HG02870 (cell line): ENCODE measurements at regions not wholly inside any gene's neighbourhood (a gene's known extent, or its start where the extent isn't known, plus 50 kb on each side); places are given as distances from the start of the nearest gene placed in this dataset.
"Not testable (repeated sequence)": the region's sequence is repeated elsewhere in the genome, so short reads cannot be mapped to it uniquely, and the experiment has no call there.

Experiments
- ATAC-seq: cut with Tn5 transposase; IDR thresholded peaks from one replicate; pipeline ENCODE4 v1.9.1; 2021; ENCODE audit warnings: mild to moderate bottlenecking, moderate library complexity; ENCODE audit not compliant: unreplicated experiment

DNA sequence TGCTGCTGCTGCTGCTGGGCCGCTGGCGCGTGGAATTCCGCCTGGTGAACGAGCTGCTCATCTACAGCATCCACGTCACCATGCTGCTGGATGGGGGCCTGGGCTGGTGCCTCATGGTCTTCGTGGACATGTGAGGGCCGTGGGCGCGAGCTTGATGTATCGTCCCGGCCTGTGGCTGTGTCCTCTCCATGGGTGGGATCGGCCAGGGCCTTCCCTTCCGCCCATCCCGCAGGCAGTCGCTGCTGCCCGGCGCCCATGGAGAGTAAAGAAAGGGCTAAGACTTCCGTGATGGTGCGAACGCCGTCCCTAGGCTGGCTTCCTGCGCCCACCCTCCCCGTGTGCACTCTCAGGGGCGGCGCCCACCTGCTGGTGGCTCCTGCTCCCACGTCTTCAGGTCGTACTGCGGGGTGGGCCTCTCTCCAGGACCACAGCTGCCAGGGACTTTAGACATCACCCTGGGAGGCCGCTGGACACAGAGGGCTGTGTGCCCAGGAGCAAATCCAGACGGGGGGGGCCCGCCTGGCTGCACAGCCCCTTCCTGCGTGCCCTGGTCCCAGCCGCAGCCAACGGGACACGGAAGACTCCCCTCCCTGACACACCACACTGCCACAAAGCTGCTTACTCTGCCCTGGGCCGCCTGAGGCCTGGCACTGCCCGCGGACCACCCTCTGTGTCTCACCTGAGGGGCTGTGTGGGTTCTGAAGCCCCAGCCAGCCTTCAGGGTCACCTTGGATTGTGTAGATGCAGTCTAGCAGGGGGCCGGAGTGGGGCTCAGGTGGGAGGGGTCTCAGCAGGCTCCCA lies 167.5 kb downstream of the SEPTIN7 start:
- no peak for ATAC-seq

DNA sequence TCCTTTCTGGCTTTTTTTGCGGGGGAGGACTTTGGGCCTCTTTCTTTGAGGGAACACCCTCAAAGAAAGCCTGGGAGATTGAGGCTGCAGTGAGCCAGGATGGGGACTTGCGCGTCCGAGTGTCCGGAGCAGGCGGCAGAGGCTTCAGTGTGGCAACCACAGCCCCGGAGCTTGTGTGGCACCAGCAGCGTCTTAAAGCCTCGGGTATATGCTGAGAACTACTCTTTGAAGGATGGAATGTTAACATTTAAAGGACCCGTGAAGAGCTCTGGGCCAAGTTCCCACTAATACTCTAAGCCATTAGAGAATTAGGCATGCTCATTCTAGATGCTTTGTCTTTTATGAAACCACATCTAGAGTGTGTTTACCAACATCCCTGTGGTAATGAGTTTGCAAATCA lies 168.2 kb downstream of the SEPTIN7 start:
- no peak for ATAC-seq

DNA sequence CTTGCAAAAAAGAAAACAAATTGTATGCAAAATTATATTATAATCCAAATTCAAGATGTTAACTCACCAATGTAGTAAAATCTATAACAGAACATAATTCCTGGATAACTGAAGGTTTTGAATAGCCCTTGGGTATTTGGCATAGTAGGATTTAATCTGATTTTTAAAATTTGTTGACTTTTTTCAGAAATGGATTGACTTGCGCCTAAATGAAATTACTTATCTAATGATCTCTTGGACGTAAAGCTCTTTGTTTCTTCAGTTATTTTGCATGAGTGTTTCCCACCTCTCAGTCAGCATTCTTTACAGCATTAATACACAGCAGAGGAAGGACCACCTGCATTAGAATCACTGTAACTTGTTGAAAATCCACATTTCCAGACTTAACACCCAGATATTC lies 169.6 kb downstream of the SEPTIN7 start:
- no peak for ATAC-seq

DNA sequence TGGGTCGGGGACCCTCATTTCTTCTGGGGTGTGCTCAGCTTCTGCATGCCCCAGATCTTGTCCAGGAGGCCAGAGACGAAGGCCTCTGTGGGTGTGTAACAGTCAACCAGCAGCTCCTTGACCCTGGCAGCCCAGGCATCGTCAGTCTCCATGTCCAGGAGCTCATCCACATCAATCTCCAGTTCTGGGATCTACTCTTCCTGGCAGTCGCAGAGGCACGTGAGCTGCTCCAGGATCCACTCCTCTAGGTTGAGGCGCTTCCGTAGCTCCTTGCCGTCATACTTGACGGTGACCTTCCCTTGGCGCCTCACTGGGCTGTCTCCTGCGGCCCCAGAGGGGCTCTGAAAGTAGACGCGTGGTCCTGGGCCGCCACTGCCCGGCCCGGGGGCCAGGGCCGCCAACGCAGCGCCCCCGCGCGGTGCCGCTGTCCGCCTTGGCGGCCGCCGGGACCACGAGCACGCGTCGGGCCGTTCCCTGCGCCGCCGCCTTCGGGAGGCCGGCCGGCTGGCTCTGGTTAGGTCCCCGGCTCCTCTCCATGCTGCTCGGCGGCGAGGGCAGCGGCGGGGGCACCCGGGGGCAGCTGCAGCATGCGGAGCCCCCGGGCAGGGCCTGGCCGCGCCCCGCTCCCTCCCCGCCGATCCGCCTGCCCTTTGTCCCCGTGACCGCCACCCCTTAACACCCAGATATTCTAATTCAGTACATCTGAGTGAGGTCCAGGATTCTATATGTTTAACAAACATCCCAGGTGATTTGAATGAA lies 170.5 kb downstream of the SEPTIN7 start:
- ATAC-seq = no peak

DNA sequence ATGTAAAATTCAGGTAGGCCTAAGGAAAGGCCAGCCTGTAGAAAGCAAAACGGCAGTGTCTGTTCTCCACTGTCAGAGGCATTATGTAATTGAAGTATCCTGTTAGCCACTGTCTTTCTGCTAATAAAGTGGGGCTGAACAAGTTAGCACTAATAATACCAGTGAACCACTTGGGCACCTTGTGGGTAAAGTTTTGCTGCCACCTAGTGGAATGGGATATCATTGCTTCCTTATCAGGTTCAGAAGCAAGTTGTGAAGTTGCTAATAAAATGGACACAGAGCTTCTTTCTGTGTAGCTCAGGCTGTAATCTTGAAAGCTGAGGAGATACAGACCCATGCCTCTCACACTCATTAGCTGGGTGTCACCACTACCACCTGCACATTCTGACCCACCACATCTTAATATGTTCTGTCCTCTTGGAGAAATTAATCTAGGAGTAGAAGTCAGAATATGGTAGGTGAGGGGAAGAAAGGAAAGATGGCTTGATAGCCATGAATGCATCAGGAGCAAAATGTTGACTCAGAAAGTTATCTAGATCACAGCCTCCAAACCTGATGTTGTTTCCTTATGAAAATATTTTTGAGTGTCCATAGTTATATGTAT lies 175.1 kb downstream of the SEPTIN7 start:
- ATAC-seq = no peak

GRCh38 chr7:35978816-35979640 lies 174.0 kb upstream of the EEPD1 start:
- not testable (repeated sequence) for ATAC-seq

- ATAC-seq = no peak
Measured at GRCh38 chr7:35982600-35982999, 170.5 kb upstream of the EEPD1 start.

DNA sequence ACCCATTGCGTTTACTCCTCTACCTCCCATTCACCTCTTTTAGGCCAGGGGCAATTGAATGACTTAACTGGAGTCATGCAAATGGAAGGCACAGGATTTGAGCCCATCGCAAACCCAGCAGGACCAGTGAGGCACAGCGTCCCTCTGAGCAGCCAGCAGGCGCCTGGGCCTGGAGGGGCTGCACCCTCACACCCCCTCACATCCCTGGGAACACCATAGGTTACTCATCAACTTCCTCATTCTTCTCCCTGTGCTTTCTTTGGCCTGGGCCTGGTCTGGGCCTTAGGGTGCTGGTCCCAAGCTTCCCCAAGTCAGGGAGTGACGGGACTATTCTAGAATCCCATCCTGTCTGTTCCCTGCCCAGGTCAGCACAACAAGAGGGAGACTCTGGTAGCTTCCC lies 169.4 kb upstream of the EEPD1 start:
- ATAC-seq = no peak

GRCh38 chr7:35985126-35985754 lies 167.8 kb upstream of the EEPD1 start:
- ATAC-seq = peak; percentile 99

- no peak for ATAC-seq
Measured at GRCh38 chr7:35987016-35987415, 166.0 kb upstream of the EEPD1 start.

DNA sequence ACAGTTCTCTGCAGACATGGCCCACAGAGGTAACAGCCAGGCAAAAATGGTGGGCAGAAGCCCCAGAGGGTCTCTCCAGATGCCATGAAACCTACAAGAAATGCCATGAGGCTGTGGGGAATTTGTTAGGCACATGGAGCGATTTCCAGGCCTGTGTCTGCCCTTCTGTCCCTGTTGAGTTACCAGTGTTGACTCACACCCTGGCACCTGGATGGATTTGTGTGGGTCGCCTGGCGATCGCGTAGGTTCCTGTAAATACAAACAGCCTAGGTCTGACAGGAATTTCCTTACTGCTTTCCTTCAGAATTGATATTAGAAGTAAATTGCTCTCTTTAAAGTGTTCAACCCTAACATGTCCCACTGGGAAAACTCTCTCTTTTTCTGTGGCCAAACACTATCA lies 164.9 kb upstream of the EEPD1 start:
- no peak for ATAC-seq

GRCh38 chr7:35988818-35989217 lies 164.2 kb upstream of the EEPD1 start:
- no peak for ATAC-seq

GRCh38 chr7:35991511-35992232 lies 161.4 kb upstream of the EEPD1 start:
- no peak for ATAC-seq

DNA sequence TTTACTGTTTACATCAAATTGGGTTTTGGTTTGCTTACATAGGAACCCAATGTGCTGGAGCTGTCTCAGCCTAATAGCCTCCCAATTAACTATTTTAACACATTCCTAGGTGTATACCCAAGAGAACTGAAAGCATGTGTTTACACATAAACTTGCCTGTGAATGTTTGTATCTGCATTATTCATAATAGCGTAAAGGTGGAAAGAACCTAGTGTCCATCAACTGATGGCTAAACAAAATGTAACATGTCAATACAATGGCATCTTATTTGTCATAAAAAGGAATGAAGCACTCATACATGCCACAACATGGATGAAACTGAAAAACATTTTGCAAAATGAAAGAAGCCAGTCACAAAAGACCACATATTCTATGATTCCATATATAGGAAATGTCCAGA lies 160.6 kb upstream of the EEPD1 start:
- ATAC-seq = no peak

- no peak for ATAC-seq
Measured at GRCh38 chr7:35993113-35993512, 159.9 kb upstream of the EEPD1 start.

- ATAC-seq = no peak
Measured at GRCh38 chr7:35993676-35994606, 159.1 kb upstream of the EEPD1 start.

DNA sequence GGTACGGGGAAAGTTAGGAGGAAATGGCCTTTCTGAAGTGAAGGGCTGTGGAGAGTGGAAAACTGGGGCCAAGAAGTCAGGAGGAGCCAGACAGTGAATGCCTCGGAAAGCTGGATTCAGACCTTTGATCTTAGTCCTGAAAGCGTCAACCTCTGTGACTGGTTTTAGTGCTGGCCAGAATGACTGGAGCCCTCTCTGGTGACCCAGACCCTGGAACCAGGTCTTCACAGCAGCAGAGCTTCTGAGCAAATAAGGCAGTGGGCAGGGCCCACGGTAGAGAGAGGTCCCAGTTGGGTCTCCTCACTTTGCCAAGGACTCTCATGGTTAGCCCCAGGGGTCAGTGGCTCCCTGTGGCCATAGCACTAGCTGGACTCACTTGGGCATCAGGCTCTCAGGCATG lies 157.7 kb upstream of the EEPD1 start:
- no peak for ATAC-seq

DNA sequence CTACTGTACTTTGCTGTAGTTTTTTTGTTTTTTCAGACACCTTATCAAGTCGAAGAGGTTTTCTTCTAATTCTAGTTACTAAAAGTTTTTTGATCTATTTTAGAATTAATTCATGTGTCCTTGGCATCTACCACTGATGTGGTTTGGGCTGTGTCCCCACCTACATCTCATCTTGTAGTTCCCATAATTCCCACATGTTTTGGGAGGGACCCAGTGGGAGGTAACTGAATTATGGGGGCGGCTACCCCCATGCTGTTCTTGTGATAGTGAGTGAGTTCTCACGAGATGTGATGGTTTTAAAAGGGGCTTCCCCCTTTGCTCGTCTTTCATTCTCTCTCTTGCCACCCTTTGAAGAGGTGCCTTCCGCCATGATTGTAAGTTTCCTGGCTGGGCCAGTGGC lies 154.6 kb upstream of the EEPD1 start:
- no peak for ATAC-seq

DNA sequence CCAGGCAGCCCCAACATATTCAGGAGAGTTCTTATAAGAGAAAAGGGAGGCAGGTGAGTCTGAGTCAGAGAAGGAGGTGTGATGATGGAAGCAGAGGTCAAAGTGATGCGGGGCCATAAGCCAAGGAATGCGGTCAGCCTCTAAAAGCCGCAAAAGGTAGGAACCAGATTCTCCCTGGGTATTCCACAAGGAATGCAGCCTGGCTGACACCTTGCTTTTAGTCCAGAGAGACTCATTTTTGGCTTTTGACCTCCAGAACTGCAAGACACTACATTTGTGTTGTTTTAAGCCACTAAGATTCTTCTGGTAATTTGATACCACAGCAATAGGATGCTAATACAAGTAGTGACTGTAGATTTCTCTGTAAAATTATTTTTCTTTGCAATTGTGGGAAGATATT lies 151.5 kb upstream of the EEPD1 start:
- no peak for ATAC-seq
